ENCODE measurements at regions not wholly inside any gene's neighbourhood (a gene's known extent, or its start where the extent isn't known, plus 50 kb on each side); places are given as distances from the start of the nearest gene placed in this dataset.

GRCh38 chr20:22438346-22438745, 146.0 kb downstream of the FOXA2 start (continued):
- no peak for TF ChIP-seq CHD7 (IDR thresholded peaks at IDR 0.05; ENCODE audit: insufficient replicate concordance, low read length)
- TF ChIP-seq PHF8 (conservative IDR thresholded peaks at IDR 0.05; ENCODE audit: low read depth, low read length), result no peak
- no peak for TF ChIP-seq CTBP2 (IDR thresholded peaks at IDR 0.05; ENCODE audit: borderline replicate concordance, insufficient read depth, insufficient read length, low read length)
- TF ChIP-seq TBP (IDR thresholded peaks at IDR 0.05; ENCODE audit: low read depth, low read length), result no peak
- no peak for TF ChIP-seq NRF1 (IDR thresholded peaks at IDR 0.05; ENCODE audit: low read depth, low read length)

Data from H1 (cell line).